ENCODE measurements at regions not wholly inside any gene's neighbourhood (a gene's known extent, or its start where the extent isn't known, plus 50 kb on each side); places are given as distances from the start of the nearest gene placed in this dataset.
"Not testable (repeated sequence)": the region's sequence is repeated elsewhere in the genome, so short reads cannot be mapped to it uniquely, and the experiment has no call there.

DNA sequence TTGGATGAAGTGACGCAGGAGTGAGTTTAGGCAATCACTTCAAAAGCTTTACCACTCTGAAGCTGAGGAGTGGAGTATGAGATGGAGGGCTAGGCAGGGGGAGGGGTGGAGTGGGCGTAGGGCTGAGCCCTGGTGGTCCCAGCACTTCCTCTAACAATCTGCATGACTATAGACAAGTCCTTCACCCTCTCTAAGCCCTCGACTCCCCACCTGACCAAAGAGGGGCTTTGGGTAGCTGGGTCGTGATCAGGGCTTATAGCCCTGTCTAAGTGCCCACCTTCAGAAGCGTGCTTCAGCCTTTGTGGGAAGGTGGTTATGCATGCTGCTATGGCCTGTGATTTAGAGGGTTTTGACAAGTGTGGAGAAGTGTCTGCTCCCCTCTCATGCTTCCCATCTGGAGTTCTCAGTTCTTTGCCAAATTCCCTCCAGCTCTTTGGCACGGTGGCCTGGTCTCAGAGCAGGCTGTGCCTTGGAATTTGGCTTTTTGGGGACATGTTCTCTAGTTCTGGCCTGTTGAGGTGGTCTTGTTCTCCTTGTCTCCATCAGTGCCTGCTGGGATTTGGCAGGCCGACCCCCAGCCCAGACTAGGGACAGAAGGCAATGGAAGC lies 53.0 kb downstream of the ACTBL2 start:
- DNase-seq, result no peak

DNA sequence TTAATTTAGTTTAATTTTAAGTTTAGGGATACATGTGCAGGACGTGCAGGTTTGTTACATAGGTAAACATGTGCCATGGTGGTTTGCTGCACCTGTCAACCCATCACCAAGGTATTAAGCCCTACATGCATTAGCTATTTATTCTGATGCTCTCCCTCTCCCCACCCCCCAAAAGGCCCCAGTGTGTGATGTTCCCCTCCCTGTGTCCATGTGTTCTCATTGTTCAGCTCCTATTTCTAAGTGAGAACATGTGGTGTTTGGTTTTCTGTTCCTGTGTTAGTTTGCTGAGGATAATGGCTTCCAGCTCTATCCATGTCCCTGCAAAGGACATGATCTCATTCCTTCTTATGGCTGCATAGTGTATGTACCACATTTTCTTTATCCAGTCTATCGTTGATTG lies 53.6 kb downstream of the ACTBL2 start:
- not testable (repeated sequence) for DNase-seq

DNA sequence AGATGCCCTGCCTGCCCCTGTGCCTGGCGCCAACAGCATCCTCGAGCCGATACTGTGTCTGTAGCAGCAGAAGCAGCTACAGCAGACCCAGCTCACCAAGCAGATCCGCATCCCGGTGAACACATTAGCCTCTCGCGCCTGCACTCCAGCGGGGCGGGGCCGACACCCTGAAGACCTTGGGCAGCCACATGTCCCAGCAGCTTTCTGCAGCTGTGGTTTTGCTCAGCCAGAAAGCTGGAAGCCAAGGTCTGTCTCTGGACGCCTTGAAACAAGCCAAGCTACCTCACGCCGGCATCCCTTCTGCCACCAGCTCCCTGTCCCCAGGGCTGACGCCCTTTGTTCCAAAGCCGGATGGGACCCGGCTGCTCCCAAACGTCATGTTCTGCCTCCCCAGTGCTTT lies 59.6 kb downstream of the ACTBL2 start:
- DNase-seq, result no peak

DNA sequence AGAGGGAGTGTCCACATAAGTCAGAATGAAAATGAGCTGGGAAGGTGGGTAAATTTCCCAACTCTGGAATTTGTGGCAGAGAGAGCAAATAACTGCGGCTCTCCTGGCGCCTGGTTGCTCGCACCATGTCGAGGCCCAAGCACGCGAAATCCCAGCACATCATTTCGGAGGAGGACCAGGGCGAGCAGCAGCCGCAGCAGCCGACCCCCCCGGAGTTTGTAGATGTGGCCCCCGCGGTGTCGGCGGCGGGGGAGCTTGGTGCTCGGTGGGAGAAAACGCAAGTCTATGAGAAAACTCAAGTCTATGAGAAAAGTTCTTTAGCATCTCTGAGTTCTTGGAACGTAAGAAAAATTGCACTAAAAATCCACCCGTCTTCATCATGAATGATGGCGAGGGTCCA lies 60.3 kb downstream of the ACTBL2 start:
- DNase-seq, result no peak

DNA sequence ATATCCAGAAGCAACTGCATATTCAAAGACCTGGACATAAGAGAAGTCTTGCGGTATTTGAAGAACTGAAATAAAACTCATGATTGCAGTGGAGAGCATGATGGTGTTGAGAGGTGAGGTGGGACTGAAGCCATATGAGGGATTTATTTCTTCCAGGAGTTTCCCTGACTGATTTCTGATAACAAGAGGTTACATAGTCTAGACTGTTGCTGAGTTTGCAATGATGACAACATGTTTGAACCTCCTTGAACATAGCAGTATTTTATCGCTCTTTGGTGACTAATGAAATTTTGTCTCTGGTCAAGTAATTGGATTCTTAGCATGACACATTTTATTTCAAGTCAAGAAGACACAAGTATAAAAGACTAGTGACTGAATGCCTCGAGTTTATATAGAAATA lies 61.8 kb downstream of the ACTBL2 start:
- DNase-seq, result no peak

DNA sequence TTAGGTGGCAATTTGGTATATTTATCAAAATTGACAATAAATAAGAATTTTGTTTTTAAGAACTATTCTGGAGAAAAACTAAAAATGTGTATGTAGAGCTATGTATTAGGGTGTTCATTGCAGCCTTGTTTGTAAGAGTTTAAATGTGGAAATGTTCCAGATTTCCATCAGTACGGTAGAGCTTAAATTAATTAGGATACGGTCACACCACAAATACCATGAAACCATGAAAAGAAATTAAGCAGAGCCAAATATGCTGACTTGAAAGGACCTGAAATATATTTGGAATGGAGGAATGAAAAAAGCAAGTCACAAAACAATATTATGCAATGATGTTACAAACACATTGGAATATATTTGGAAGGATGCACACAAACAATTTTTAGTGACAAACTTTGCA lies 64.6 kb downstream of the ACTBL2 start:
- DNase-seq, result no peak

DNA sequence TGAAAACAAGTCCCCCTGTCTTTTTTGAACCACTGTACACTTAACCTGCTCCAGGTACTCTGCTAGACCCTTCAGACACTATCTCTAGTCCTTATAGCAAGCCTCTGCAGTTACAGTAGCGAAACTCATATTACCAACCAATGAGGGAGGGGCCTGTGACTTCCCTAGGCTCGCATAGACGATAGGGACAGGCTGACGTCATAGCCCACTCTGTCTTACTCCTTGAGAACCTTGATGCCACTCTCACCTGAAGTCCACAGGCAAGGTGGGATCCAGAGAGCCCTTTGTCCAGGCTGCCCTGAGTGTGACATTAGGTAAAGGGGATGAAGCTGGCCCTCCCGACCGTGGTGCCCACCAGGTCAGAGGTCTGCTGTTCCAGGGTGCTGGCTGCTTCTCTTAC lies 65.3 kb downstream of the ACTBL2 start:
- DNase-seq, result no peak

DNA sequence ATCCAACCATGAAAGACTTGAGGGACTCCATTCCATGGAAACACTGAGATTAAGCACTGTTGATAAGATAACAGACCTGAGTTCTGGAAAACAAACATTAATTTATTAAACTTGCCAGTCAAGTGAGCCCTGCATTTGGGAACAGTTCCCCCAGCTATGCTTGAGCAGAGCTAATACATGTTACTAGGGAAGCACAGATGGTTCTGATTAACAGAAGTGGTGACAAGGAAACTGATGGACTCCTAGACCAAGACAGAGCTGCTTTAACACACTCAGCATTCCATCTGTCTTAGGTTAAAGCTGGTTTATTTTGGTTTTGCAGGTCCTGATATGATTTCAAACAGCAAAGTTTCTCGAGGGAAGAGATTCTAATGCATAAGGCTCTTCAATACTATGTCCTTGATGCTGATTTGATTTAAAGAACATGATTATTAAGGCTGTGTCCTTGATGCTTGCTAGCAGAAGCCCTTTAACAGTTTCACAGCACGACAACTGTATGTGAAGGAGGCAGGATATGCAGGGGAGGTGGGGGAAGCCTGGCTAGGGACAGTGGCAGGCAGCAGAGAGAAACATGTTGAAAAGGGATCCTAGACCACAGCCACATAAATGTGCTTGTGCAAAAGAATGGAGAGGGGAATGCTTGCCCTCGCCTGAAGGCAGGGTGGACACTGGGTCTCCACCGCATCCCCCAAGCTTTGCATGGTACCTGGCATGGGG lies 66.2 kb downstream of the ACTBL2 start:
- DNase-seq, result no peak

DNA sequence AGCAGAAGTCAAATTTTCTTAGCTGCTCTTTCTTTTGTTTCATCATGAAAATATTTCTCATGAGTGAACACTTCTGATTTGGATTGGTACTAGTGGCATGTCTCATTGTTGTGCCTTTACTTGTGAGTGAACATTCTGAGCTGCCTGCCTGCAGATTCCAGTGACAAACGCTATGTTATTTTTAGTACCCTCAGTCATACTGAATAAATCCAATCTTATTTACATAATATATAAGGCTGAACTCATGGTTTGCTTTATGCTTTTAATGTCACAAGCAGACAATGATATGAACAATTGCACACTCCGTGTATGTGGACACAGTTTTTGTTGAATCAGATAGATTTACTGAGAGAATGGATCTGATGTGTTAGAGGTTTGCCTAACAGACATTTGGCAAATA lies 67.8 kb downstream of the ACTBL2 start:
- no peak for DNase-seq

DNA sequence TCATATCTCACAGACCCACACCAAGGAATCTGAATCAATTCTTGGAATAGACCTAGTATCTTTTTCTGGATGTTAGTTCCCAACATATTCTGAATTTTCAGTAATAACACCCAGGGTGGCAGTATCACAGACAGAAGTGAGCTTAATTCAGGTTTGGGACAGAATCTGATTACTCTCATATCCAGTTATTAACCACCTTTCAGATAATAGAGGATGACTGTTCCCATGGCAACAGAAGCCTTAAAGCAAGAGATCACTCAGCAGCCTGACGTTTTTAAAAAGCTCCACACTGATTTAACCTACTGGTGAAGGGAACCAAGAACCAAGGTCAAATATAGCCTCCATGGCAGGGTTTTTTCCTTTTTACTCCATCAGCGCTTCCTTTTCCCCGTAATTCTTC lies 68.4 kb downstream of the ACTBL2 start:
- no peak for DNase-seq

DNA sequence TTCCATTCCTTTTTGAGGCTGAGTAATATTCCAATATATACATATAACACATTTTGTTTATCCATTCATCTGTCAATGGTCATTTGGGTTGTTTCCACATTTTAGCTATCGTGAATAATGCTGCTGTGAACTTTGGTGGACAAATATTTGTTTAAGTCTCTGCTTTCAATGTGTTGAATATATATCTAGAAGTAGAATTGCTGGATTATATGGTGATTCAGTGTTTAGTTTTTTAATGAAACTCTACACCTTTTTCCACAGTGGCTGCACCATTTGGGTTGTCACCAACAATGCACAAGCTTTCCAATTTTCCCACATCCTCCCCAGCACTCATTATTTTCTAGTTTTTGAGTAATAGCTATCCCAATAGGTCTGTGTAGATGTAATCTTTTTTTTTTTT lies 69.5 kb downstream of the ACTBL2 start:
- no peak for DNase-seq

DNA sequence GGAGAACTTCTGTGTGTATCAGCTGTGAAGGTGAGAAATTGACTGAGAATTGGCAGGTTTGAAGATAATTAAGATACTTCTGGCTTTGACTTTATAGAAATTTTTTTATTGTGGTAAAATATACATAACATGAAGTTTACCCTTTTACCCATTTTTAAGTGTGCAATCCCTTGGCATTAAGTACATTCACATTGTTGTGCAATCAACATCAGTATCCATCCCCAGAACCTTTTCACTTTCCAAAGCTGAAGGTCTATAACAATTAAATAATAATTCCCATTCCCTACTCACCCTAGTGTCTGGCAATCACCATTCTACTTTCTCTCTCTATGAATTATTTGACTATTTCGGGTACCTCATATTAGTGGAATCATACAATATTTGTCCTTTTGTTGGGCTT lies 69.9 kb downstream of the ACTBL2 start:
- no peak for DNase-seq

DNA sequence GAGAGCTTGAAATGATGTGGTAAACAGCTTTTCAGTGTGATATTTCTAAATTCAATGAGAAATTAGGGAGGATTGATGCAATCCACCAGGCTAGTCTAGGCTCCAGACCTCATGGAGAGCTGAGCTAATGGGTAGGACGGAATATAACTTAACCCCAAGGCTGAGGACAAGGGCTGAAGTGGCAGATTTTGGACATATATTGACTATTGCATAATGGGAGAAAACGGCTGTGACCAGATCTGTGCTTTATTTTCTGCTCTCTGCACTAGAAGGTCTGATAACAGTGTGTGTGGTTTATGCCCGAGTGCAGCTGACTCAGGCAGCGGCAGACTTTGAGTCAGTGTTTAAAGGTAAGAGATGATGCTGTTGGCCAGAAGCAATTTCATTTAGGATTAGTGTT lies 70.6 kb downstream of the ACTBL2 start:
- DNase-seq, result no peak

DNA sequence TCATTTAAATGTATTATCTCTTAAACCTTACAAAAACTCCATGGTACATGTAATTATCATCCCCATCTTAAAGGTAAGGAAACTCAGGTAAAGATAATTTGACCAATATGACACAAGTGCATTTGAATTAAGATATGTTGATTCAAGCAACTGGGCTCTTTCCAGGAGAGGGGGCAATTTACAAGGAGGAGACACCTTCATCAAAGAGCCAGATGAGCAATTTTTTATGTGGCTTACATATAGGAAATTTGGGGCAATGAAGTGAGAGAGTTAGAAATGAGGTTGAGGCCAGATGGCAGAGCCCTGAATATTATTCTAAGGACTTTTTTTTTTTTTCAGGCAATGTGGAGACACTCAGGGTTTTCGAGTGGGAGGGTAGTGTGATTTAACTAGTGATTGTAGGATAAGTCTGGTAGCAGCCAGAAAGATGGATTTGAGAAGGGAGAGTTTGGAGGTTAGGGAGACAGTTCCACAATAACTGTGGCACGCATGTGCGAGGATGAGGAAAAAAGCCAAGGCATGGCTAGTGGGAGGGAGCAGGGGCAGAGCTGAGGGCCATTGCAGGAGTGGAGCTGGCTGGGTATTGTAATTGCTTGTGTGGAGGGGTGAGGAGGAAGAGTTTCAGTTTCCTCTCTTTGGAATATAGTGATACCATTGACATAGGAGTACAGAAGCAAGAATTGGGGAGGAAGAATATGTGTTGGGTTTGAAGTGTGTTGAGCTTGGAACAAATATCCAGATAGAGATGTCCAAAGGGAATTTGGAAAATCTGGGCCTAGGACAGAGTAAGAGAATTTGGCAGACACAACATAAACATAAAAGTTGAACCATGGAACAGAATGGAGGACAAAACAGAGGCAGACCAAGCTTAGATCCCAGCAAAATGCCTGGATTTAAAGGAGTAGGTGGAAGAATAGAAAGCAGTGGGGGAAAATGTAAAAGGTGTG lies 72.0 kb downstream of the ACTBL2 start:
- no peak for DNase-seq

DNA sequence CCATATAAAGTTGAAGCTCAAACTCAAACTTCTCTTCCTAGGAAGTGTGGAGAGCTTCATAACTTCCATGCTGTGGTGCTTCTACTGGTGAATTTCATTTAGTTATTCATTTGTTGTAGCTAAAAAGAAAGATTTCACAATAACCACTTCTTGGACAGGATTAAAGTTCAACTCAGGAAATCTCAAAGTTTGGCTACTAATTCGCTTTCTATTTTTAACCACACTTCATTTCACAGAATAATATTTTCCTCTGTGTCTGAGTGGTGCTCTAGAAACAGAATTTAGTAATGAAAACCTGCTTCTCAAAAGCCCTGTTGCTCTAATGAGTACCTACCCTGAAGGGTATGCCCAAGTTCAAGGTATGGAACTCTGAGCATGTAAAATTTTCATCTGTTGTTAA lies 73.9 kb downstream of the ACTBL2 start:
- no peak for DNase-seq

DNA sequence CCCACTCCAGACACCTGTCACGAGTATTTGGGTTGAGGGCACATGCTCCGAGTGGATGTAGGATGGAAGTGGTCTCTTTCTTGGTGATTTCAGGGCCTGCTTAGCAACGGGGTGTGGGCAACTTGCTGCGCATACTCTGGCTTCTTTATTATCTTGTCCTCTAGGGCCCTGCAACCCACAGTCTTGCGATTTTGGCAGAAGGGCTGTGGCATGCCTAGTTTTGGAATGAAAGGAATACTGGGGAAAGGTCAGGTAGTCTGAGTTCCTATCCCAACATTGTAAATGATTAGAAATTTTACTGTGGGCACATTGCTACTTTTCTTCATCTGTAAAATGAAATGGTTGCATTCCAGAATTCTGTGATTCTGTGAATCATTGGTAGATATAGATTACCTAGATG lies 74.3 kb downstream of the ACTBL2 start:
- DNase-seq, result no peak

DNA sequence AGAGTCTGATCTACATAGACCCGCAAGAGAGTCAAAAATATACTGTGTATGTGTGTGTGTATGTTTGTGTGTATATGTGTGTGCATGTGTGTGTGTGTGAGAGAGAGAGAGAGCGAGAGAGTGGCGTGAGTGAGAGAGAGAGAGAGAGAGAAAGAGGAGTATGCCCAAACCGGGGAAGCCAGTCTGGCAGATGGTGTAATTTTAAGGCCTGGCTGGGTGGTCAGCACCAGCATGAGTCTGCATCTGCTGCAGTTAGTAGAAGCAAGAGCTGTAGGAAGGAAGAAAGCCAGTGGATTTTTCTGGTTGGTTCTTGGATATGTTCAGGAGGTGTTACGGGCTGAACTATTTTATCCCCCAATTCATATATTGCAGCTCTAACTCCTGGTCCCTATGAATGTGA lies 75.2 kb downstream of the ACTBL2 start:
- DNase-seq, result no peak

DNA sequence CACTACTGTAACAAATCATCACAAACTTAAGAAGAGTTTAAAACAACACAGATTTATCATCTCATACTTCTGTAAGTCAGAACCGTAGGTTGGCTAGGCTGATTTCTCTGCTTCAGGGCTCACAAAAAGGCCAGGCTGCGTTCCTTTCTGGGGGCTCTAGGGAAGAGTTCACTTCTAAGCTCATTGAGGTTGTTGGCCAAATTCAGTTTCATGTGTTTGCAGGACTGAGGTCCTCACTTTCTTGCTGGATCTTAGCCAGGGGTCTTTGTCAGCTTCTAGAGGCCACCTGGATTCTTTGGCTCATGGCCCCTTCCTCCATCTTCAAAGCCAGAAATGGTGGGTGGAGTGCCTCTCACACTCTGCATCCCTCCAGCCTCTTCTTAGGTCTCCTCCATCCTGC lies 76.0 kb downstream of the ACTBL2 start:
- no peak for DNase-seq

DNA sequence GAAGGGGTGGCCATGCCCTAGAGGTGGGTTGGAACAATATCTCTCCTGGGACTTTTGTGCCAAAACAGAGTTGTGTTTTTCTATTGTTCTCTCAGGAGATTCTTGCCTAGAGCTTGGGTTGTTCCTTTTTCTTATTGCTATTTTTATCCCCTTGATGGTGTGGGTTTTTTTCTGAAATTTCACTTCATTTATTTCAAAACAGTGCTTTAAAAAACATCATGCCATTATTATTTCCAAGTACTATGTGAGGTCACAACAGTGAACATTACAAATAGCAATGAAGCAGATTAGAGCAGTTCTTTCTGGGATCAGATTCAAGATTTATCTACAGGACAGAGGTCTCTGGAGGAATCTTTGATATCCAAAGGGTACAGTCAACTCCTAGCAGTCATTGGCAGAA lies 76.6 kb downstream of the ACTBL2 start:
- DNase-seq, result no peak

DNA sequence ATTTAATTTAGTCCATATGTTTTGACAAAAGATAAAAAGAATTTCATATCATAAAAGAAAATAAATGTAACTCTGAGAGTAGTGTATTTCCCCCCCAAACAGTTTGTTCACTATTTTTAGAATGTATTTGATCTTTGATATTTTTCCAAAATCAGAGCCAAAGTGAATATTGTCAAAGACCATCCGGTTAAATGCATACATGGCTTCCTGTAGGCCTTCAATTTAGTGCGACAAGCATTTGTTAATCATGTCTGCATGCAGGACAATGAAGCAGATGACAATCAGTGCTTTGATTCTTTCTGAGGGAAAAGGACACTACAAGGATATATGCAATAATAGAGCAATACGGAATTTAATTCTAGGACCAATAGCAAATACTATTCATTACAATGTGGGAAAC lies 79.8 kb downstream of the ACTBL2 start:
- DNase-seq, result no peak

DNA sequence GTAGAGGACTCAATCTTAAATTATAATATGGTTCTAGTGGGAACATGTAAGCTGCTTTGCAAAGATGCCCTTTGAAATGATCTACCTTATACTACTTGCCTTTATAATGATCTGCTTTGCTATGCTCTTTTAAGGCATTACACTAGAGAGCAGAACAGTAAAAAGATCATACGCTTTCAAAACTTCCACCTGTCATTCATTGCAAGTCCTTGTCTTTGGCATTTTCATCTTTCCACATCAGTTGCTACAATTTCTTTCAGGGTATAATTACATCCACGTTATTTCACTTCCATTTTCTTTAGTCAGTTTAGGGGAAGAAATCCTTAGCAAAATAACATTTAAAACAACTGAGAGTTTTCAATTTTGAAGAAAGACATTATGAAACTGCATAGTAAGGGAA lies 80.3 kb downstream of the ACTBL2 start:
- no peak for DNase-seq

DNA sequence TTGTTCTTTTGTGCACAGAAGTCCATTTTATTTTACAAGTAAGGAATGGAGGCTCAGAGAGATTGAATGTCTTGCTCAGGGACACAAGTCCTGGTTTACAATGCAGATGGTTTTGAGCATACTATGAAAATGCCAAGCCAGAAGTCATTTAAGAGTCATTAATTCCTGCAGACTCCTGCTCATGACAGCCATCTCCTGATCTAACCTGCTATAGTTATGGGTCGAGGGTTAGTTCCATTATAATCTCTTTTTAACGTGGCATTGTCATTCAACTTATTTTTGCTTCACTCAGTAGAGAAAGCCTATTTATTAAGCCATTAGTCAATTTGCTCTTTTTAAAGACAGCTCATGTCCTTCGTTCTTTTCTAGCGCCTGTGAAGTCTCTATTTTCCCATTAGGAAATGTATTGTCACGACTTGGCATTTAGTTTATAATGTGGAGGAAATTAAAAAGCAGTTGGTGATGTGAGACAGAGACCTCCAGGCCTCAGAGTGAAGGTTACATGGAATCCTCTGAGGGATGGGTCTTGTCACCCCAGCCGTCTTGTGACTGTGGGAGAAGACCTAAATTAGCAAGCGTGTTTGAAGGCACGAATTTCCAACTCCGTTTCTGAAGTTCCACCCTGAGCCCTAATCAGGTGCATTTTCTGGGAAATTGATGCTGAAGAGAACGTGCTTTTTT lies 84.1 kb downstream of the ACTBL2 start:
- DNase-seq, result no peak

DNA sequence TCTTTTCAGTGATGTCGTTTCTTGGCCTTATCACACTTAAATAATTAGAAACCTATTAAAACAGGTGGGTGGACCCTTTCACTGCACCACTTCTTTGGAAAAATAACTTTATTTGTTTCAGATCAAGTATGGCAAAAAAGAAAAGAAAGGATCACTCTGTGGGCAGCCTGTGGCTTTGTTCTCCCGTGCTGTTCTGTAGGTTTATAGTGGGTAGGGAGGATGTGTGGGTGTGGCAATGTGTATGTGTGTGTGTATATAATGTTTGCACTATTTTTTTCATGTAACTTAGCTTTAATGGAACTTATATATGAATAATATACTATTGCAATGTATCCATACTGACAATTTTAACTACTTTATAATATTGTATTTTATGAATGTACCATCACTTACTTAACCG lies 85.9 kb downstream of the ACTBL2 start:
- DNase-seq, result no peak

All from GDM1 (cell line).